HG03575 (cell line): ENCODE measurements at regions not wholly inside any gene's neighbourhood (a gene's known extent, or its start where the extent isn't known, plus 50 kb on each side); places are given as distances from the start of the nearest gene placed in this dataset.
"Not testable (repeated sequence)": the region's sequence is repeated elsewhere in the genome, so short reads cannot be mapped to it uniquely, and the experiment has no call there.

ENCODE experiments used
- ATAC-seq: cut with Tn5 transposase; IDR thresholded peaks from one replicate; pipeline ENCODE4 v1.9.1; 2021; ENCODE audit not compliant: unreplicated experiment, insufficient number of reproducible peaks, low FRiP score; ENCODE audit errors: extremely low read depth

- ATAC-seq: no peak
These were observed 286.5 kb downstream of the MTX2 start for GRCh38 chr2:176555781-176556180.

- ATAC-seq: no peak
These were observed 287.1 kb downstream of the MTX2 start for GRCh38 chr2:176556373-176556772.

GRCh38 chr2:176557821-176558220, 288.6 kb downstream of the MTX2 start:
- ATAC-seq: no peak

GRCh38 chr2:176558574-176559140, 289.4 kb downstream of the MTX2 start:
- ATAC-seq: no peak

GRCh38 chr2:176560296-176560695, 291.1 kb downstream of the MTX2 start:
- ATAC-seq: no peak

- ATAC-seq: no peak
These were observed 292.5 kb downstream of the MTX2 start for GRCh38 chr2:176561706-176562105.

- ATAC-seq: no peak
These were observed 293.3 kb downstream of the MTX2 start for GRCh38 chr2:176562359-176563078.

- no peak for ATAC-seq
These were observed 296.5 kb downstream of the MTX2 start for GRCh38 chr2:176565641-176566323.

GRCh38 chr2:176566496-176566895, 297.3 kb downstream of the MTX2 start:
- no peak for ATAC-seq

- ATAC-seq: no peak
These were observed 297.7 kb downstream of the MTX2 start for GRCh38 chr2:176566961-176567360.

- no peak for ATAC-seq
These were observed 298.1 kb downstream of the MTX2 start for GRCh38 chr2:176567361-176567760.

- no peak for ATAC-seq
These were observed 300.3 kb downstream of the MTX2 start for GRCh38 chr2:176569574-176569973.

GRCh38 chr2:176573612-176574483, 304.6 kb downstream of the MTX2 start:
- no peak for ATAC-seq

GRCh38 chr2:176574484-176575236, 305.4 kb downstream of the MTX2 start:
- ATAC-seq: no peak

GRCh38 chr2:176575237-176575744, 306.0 kb downstream of the MTX2 start:
- ATAC-seq: no peak

GRCh38 chr2:176577054-176577453, 307.8 kb downstream of the MTX2 start:
- ATAC-seq: no peak

GRCh38 chr2:176578292-176578691, 309.1 kb downstream of the MTX2 start:
- ATAC-seq: not testable (repeated sequence)

- ATAC-seq: no peak
These were observed 310.4 kb downstream of the MTX2 start for GRCh38 chr2:176579608-176580007.
